ENCODE measurements at regions not wholly inside any gene's neighbourhood (a gene's known extent, or its start where the extent isn't known, plus 50 kb on each side); places are given as distances from the start of the nearest gene placed in this dataset.

DNA sequence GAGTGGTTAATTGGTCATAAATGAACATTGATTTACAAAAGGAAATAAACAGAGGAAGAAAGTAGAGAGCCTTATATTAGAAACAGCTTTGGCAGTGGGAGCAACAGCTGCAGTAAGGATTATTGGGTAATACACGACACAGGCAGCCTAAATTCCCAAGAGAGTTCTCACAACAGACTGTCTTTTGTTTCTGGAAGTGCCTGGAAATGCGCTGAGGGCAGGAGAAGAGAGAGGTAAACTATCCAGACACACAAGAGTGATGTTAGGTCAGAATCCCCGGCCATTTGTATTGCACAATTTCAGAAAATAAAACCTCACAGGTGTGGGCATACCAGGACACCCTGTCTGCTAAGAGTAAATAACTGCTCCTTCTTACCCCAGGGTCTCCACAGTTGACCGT is 450.4 kb upstream of the CTNND2 start:
- no peak overlapping the region for H2BK12ac ChIP-seq (ENCODE audit: low read depth, low read length)
- H3K79me2 ChIP-seq (ENCODE audit: control insufficient read depth in 1 of 2, insufficient read depth in 2 of 2, low read length in 2 of 2), result no peaks in the 10 kb centered on the region
- H4K20me1 ChIP-seq (replicated peaks in 1 of 2; ENCODE audit: control insufficient read depth in 1 of 2, insufficient read depth in 2 of 2, low read length in 2 of 2), result no peaks in the 10 kb centered on the region
- H2BK120ac ChIP-seq (replicated peaks; ENCODE audit: low read depth, low read length), result no peak overlapping the region
- 89% methylated on average over 4 of the region's 4 CpGs; no CpG with 5 or more reads in 1 of the 2 experiments for WGBS, 2 experiments (ENCODE audit: extremely low coverage in 1 of 2, insufficient coverage in 1 of 2, insufficient read length in 1 of 2, insufficient replicate concordance in 2 of 2, low coverage in 1 of 2, low lambda C conversion rate in 2 of 2, missing lambda C conversion rate in 1 of 2)
- no peak for DNase-seq (ENCODE audit: low read depth in 1 of 2, low spot score in 2 of 2)
- H2AK5ac ChIP-seq (ENCODE audit: low read depth, low read length), result no peak overlapping the region
- peaks cover 0 to 3% (median 0%) of the 10 kb centered on the region in 4 experiments; a peak in 1 of 7 replicates for H3K4me1 ChIP-seq (replicated peaks in 1 of 4; ENCODE audit: control insufficient read depth in 3 of 4, insufficient read depth in 4 of 4, low read length in 3 of 4)
- H2BK20ac ChIP-seq (ENCODE audit: low read length), result 0 out of 2 replicates have a peak overlapping the region, but pooled peaks have one; percentile 40
- H4K91ac ChIP-seq (replicated peaks; ENCODE audit: insufficient read length, low read length), result no peak overlapping the region
- H3K4ac ChIP-seq (replicated peaks; ENCODE audit: insufficient read length, low read depth, low read length), result no peak overlapping the region
- no peak for FAIRE-seq
- H3K4me2 ChIP-seq (ENCODE audit: insufficient read depth in 1 of 2, low read depth in 2 of 2, low read length in 2 of 2), result no peak overlapping the region
- H3K9me3 ChIP-seq (ENCODE audit: insufficient read depth in 2 of 2, low read depth in 1 of 2, low read length in 1 of 2), result no peaks in the 10 kb centered on the region
- H3K23ac ChIP-seq (ENCODE audit: insufficient read length), result no peak overlapping the region
- no peak overlapping the region for H4K5ac ChIP-seq (ENCODE audit: insufficient read length, low read depth, low read length)
- no peak overlapping the region for H3K14ac ChIP-seq (ENCODE audit: insufficient read length)
- H3K27me3 ChIP-seq (replicated peaks in 1 of 4; ENCODE audit: control insufficient read depth in 3 of 4, extremely low read depth in 1 of 4, insufficient read depth in 3 of 4, low read length in 3 of 4), result peaks cover 0 to 1% (median 0%) of the 10 kb centered on the region in 4 experiments; a peak in 1 of 7 replicates
- H3K9ac ChIP-seq (replicated peaks in 1 of 4; ENCODE audit: extremely low read depth in 1 of 4, low read depth in 3 of 4, low read length in 3 of 4), result no peak overlapping the region
- H2BK15ac ChIP-seq (ENCODE audit: low read length), result no peak overlapping the region
- no peak overlapping the region for H2BK5ac ChIP-seq (ENCODE audit: low read depth, low read length)
- CTCF ChIA-PET (ENCODE audit: partially characterized antibody), result no interaction called here
- H3K23me2 ChIP-seq (ENCODE audit: low read depth, low read length), result no peaks in the 10 kb centered on the region
- 0 out of 2 replicates have a peak overlapping the region, but pooled peaks have one; percentile 3 for H3K18ac ChIP-seq (ENCODE audit: extremely low read depth, low read length)
- H3K4me3 ChIP-seq (ENCODE audit: extremely low read depth in 1 of 4, insufficient read depth in 2 of 4, low read depth in 3 of 4, low read length in 4 of 4), result no peak overlapping the region
- H3K79me1 ChIP-seq (ENCODE audit: low read depth, low read length), result no peaks in the 10 kb centered on the region
- H4K8ac ChIP-seq (ENCODE audit: extremely low read depth, insufficient read depth, low read length), result no peak overlapping the region
- TF ChIP-seq RXRA (IDR thresholded peaks at IDR 0.05; ENCODE audit: insufficient read depth, low read depth, low read length), result no peak
- no peak for TF ChIP-seq SRF (IDR thresholded peaks at IDR 0.05; ENCODE audit: low read depth, low read length)
- TF ChIP-seq, protein P1, sequence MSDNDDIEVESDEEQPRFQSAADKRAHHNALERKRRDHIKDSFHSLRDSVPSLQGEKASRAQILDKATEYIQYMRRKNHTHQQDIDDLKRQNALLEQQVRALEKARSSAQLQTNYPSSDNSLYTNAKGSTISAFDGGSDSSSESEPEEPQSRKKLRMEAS (IDR thresholded peaks at IDR 0.05), result no peak
- no peak for TF ChIP-seq KDM4A (IDR thresholded peaks at IDR 0.05; ENCODE audit: low read depth, low read length, severe bottlenecking)
- TF ChIP-seq TEAD4 (IDR thresholded peaks at IDR 0.05; ENCODE audit: low read depth, low read length), result no peak
- no peak for TF ChIP-seq SIN3A (conservative IDR thresholded peaks at IDR 0.05 in 1 of 2, IDR thresholded peaks at IDR 0.05 in 1 of 2; ENCODE audit: low read depth in 1 of 2, low read length in 2 of 2)
- no peak for TF ChIP-seq EP300 (IDR thresholded peaks at IDR 0.05; ENCODE audit: borderline replicate concordance in 1 of 2, low read depth in 2 of 2, low read length in 2 of 2)
- no peak overlapping the region for H3K56ac ChIP-seq (replicated peaks; ENCODE audit: insufficient read length, low read depth, low read length)
- no peaks in the 10 kb centered on the region for H3K36me3 ChIP-seq (ENCODE audit: control insufficient read depth in 2 of 4, insufficient read depth in 4 of 4, low read length in 3 of 4)
- no peak overlapping the region for H3K27ac ChIP-seq (ENCODE audit: low read depth, low read length)
- POLR2A ChIA-PET (ENCODE audit: partially characterized antibody), result no interaction called here
- H2AFZ ChIP-seq (ENCODE audit: low read length), result peak overlapping the region; percentile 99

All from H1 (cell line).